ENCODE measurements at regions not wholly inside any gene's neighbourhood (a gene's known extent, or its start where the extent isn't known, plus 50 kb on each side); places are given as distances from the start of the nearest gene placed in this dataset.

DNA sequence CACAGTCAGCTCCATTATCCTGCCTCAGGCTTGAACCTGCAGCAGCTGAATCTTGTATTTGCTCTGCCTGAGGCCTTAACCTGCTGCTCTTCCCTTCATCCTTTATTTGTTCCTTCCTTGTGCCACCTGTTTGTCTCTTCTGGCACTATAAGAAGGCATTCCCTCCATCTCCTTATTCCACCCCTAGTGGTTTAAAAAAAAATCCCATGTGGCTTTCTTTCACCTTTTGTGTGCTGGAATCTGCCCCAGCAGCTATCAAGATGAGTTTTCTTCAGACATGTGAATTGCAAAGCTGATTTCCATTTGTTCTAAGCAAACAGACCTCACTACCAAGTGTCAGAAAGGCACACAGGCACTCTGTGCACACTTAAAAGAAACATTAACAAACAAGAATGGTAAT, 294.6 kb downstream of the TTLL7 start:
- H4K8ac ChIP-seq (ENCODE audit: low read depth in 2 of 2, low read length in 2 of 2): no peak overlapping the region
- no peak overlapping the region for H2BK20ac ChIP-seq (ENCODE audit: low read depth, low read length)
- no peaks in the 10 kb centered on the region for H3K79me1 ChIP-seq (ENCODE audit: low read depth in 1 of 2, low read length in 2 of 2)
- ATAC-seq (ENCODE audit: low read depth) (no peak), DNase-seq (no peak)
- H3K56ac ChIP-seq (ENCODE audit: extremely low read depth, insufficient read depth, low read length): no peak overlapping the region
- no peaks in the 10 kb centered on the region for H3K27me3 ChIP-seq (ENCODE audit: control insufficient read depth, insufficient read depth, low read length)
- no peak overlapping the region for H2AK5ac ChIP-seq (ENCODE audit: low read depth, low read length)
- no peak overlapping the region for H4K5ac ChIP-seq (ENCODE audit: low read depth, low read length)
- no peak overlapping the region for H2BK5ac ChIP-seq (ENCODE audit: low read depth, low read length, poor library complexity, severe bottlenecking)
- H4K91ac ChIP-seq (ENCODE audit: insufficient read depth, low read depth, low read length): no peak overlapping the region
- no peak overlapping the region for H2AFZ ChIP-seq (replicated peaks; ENCODE audit: low read length, poor library complexity)
- H3K9me3 ChIP-seq (ENCODE audit: control insufficient read depth, insufficient read depth, low read length): no peaks in the 10 kb centered on the region
- H2BK120ac ChIP-seq (ENCODE audit: low read depth, low read length): no peak overlapping the region
- no peak overlapping the region for H3K23ac ChIP-seq (ENCODE audit: low read depth, low read length)
- intact Hi-C loops (cut with micrococcal nuclease) (no loop called here), dilution Hi-C loops (cut with HindIII; ENCODE audit: low sequenced_read_pairs, unreplicated experiment) (no loop called here), in situ Hi-C loops (cut with MboI; ENCODE audit: low sequenced_read_pairs) (no loop called here)
- H2BK15ac ChIP-seq (ENCODE audit: low read depth, low read length): no peak overlapping the region
- H3K4me3 ChIP-seq (ENCODE audit: insufficient read depth, low read depth, low read length): no peak overlapping the region
- no peaks in the 10 kb centered on the region for H3K4me1 ChIP-seq (ENCODE audit: control insufficient read depth, insufficient read depth, low read length)
- H3K4me2 ChIP-seq (ENCODE audit: low read depth, low read length): no peak overlapping the region
- H4K20me1 ChIP-seq (ENCODE audit: insufficient read depth, low read length): no peaks in the 10 kb centered on the region
- no peak overlapping the region for H3K18ac ChIP-seq (ENCODE audit: low read depth, low read length)
- no peaks in the 10 kb centered on the region for H3K9me1 ChIP-seq (ENCODE audit: insufficient read depth, low read length)
- no peaks in the 10 kb centered on the region for H3K36me3 ChIP-seq (ENCODE audit: control insufficient read depth, insufficient read depth, low read length)
- H3K14ac ChIP-seq (replicated peaks; ENCODE audit: low read depth, low read length): no peak overlapping the region
- BruUV-seq (replicated peaks): no TSS peak
- CTCF ChIA-PET: interaction anchor here (0.7 kb wide), 1 partner anchor 913 kb away, joined by 3 read pairs; no protein-coding TSS in a partner anchor
- H2AK9ac ChIP-seq (replicated peaks; ENCODE audit: low read depth, low read length, poor library complexity): no peak overlapping the region
- no peak overlapping the region for H3K4ac ChIP-seq (ENCODE audit: low read depth, low read length)
- TF ChIP-seq CEBPB (IDR thresholded peaks at IDR 0.05; ENCODE audit: low read depth, low read length): no peak
- no peak for TF ChIP-seq CHD1 (IDR thresholded peaks at IDR 0.05; ENCODE audit: low read depth, low read length)
- TF ChIP-seq, protein P1, sequence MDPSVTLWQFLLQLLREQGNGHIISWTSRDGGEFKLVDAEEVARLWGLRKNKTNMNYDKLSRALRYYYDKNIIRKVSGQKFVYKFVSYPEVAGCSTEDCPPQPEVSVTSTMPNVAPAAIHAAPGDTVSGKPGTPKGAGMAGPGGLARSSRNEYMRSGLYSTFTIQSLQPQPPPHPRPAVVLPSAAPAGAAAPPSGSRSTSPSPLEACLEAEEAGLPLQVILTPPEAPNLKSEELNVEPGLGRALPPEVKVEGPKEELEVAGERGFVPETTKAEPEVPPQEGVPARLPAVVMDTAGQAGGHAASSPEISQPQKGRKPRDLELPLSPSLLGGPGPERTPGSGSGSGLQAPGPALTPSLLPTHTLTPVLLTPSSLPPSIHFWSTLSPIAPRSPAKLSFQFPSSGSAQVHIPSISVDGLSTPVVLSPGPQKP (IDR thresholded peaks at IDR 0.05; ENCODE audit: borderline replicate concordance, low read depth, low read length): no peak
- no peak for TF ChIP-seq MAZ (IDR thresholded peaks at IDR 0.05; ENCODE audit: borderline replicate concordance, low read depth, low read length)
- no peak for TF ChIP-seq BHLHE40 (IDR thresholded peaks at IDR 0.05; ENCODE audit: low read depth, low read length)
- TF ChIP-seq RCOR1 (IDR thresholded peaks at IDR 0.05; ENCODE audit: insufficient replicate concordance, low read length): no peak
- TF ChIP-seq SMC3 (IDR thresholded peaks at IDR 0.05; ENCODE audit: low read depth, low read length): no peak
- no peak for TF ChIP-seq MXI1 (IDR thresholded peaks at IDR 0.05; ENCODE audit: borderline replicate concordance, low read depth, low read length)
- no peak for TF ChIP-seq RFX5 (IDR thresholded peaks at IDR 0.05; ENCODE audit: low read depth, low read length)
- no peak overlapping the region for H3K9ac ChIP-seq (ENCODE audit: low read depth, low read length)
- POLR2A ChIA-PET (ENCODE audit: unreplicated experiment): no interaction called here
- no peak overlapping the region for H3K27ac ChIP-seq (ENCODE audit: insufficient read depth, low read length)
